ENCODE measurements at regions not wholly inside any gene's neighbourhood (a gene's known extent, or its start where the extent isn't known, plus 50 kb on each side); places are given as distances from the start of the nearest gene placed in this dataset.

GRCh38 chr4:163738521-163738920, 244.0 kb downstream of the TMA16 start:
- TF ChIP-seq GATA1 (IDR thresholded peaks at IDR 0.05; ENCODE audit: low read depth, low read length) = no peak
- TF ChIP-seq POLR2A (IDR thresholded peaks at IDR 0.05; ENCODE audit: low read length) = no peak
- DNase-seq = no peak

GRCh38 chr4:163744861-163745260, 250.4 kb downstream of the TMA16 start:
- TF ChIP-seq GATA1 (IDR thresholded peaks at IDR 0.05; ENCODE audit: low read depth, low read length) (no peak), POLR2A (IDR thresholded peaks at IDR 0.05; ENCODE audit: low read length) (no peak)
- DNase-seq = no peak

- no peak for TF ChIP-seq POLR2A (IDR thresholded peaks at IDR 0.05; ENCODE audit: low read length)
- TF ChIP-seq GATA1 (IDR thresholded peaks at IDR 0.05; ENCODE audit: low read depth, low read length) = no peak
- no peak for DNase-seq
Observed at GRCh38 chr4:163747293-163747692, 252.8 kb downstream of the TMA16 start.

GRCh38 chr4:163747886-163748285, 253.4 kb downstream of the TMA16 start:
- TF ChIP-seq POLR2A (IDR thresholded peaks at IDR 0.05; ENCODE audit: low read length) = no peak
- no peak for TF ChIP-seq GATA1 (IDR thresholded peaks at IDR 0.05; ENCODE audit: low read depth, low read length)
- no peak for DNase-seq

- DNase-seq = no peak
- TF ChIP-seq POLR2A (IDR thresholded peaks at IDR 0.05; ENCODE audit: low read length) (no peak), GATA1 (IDR thresholded peaks at IDR 0.05; ENCODE audit: low read depth, low read length) (no peak)
Observed at GRCh38 chr4:163748449-163748848, 254.0 kb downstream of the TMA16 start.

GRCh38 chr4:163755013-163755412, 260.5 kb downstream of the TMA16 start:
- TF ChIP-seq GATA1 (IDR thresholded peaks at IDR 0.05; ENCODE audit: low read depth, low read length) (no peak), POLR2A (IDR thresholded peaks at IDR 0.05; ENCODE audit: low read length) (no peak)
- no peak for DNase-seq

GRCh38 chr4:163757219-163757618, 262.7 kb downstream of the TMA16 start:
- TF ChIP-seq GATA1 (IDR thresholded peaks at IDR 0.05; ENCODE audit: low read depth, low read length) (no peak), POLR2A (IDR thresholded peaks at IDR 0.05; ENCODE audit: low read length) (no peak)
- no peak for DNase-seq

- TF ChIP-seq POLR2A (IDR thresholded peaks at IDR 0.05; ENCODE audit: low read length) (no peak), GATA1 (IDR thresholded peaks at IDR 0.05; ENCODE audit: low read depth, low read length) (no peak)
- DNase-seq = no peak
Observed at GRCh38 chr4:163758032-163758431, 263.5 kb downstream of the TMA16 start.

GRCh38 chr4:163762741-163763140, 268.3 kb downstream of the TMA16 start:
- no peak for TF ChIP-seq POLR2A (IDR thresholded peaks at IDR 0.05; ENCODE audit: low read length)
- no peak for TF ChIP-seq GATA1 (IDR thresholded peaks at IDR 0.05; ENCODE audit: low read depth, low read length)
- DNase-seq = no peak

GRCh38 chr4:163764569-163764968, 270.1 kb downstream of the TMA16 start:
- TF ChIP-seq GATA1 (IDR thresholded peaks at IDR 0.05; ENCODE audit: low read depth, low read length) (no peak), POLR2A (IDR thresholded peaks at IDR 0.05; ENCODE audit: low read length) (no peak)
- DNase-seq = no peak

GRCh38 chr4:163768014-163768413, 273.5 kb downstream of the TMA16 start:
- no peak for DNase-seq

GRCh38 chr4:163772238-163772637, 277.7 kb downstream of the TMA16 start:
- TF ChIP-seq POLR2A (IDR thresholded peaks at IDR 0.05; ENCODE audit: low read length) (no peak), GATA1 (IDR thresholded peaks at IDR 0.05; ENCODE audit: low read depth, low read length) (no peak)
- no peak for DNase-seq

More at GRCh38 chr4:163768014-163768413, 273.5 kb downstream of the TMA16 start:
- TF ChIP-seq POLR2A (IDR thresholded peaks at IDR 0.05; ENCODE audit: low read length) (no peak), GATA1 (IDR thresholded peaks at IDR 0.05; ENCODE audit: low read depth, low read length) (no peak)

- DNase-seq = no peak
- TF ChIP-seq POLR2A (IDR thresholded peaks at IDR 0.05; ENCODE audit: low read length) (no peak), GATA1 (IDR thresholded peaks at IDR 0.05; ENCODE audit: low read depth, low read length) (no peak)
Observed at GRCh38 chr4:163773940-163774339, 279.4 kb downstream of the TMA16 start.

GRCh38 chr4:163776957-163777356, 282.5 kb downstream of the TMA16 start:
- no peak for DNase-seq
- TF ChIP-seq GATA1 (IDR thresholded peaks at IDR 0.05; ENCODE audit: low read depth, low read length) = no peak
- TF ChIP-seq POLR2A (IDR thresholded peaks at IDR 0.05; ENCODE audit: low read length) = no peak

- TF ChIP-seq GATA1 (IDR thresholded peaks at IDR 0.05; ENCODE audit: low read depth, low read length) (no peak), POLR2A (IDR thresholded peaks at IDR 0.05; ENCODE audit: low read length) (no peak)
- DNase-seq = no peak
Observed at GRCh38 chr4:163781726-163782125, 287.2 kb downstream of the TMA16 start.

GRCh38 chr4:163790231-163790630, 295.7 kb downstream of the TMA16 start:
- TF ChIP-seq POLR2A (IDR thresholded peaks at IDR 0.05; ENCODE audit: low read length) (no peak), GATA1 (IDR thresholded peaks at IDR 0.05; ENCODE audit: low read depth, low read length) (no peak)
- DNase-seq = no peak

All from erythroblast (primary cell).